ENCODE measurements at regions not wholly inside any gene's neighbourhood (a gene's known extent, or its start where the extent isn't known, plus 50 kb on each side); places are given as distances from the start of the nearest gene placed in this dataset.

- TF ChIP-seq, protein P1, sequence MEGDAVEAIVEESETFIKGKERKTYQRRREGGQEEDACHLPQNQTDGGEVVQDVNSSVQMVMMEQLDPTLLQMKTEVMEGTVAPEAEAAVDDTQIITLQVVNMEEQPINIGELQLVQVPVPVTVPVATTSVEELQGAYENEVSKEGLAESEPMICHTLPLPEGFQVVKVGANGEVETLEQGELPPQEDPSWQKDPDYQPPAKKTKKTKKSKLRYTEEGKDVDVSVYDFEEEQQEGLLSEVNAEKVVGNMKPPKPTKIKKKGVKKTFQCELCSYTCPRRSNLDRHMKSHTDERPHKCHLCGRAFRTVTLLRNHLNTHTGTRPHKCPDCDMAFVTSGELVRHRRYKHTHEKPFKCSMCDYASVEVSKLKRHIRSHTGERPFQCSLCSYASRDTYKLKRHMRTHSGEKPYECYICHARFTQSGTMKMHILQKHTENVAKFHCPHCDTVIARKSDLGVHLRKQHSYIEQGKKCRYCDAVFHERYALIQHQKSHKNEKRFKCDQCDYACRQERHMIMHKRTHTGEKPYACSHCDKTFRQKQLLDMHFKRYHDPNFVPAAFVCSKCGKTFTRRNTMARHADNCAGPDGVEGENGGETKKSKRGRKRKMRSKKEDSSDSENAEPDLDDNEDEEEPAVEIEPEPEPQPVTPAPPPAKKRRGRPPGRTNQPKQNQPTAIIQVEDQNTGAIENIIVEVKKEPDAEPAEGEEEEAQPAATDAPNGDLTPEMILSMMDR (conservative IDR thresholded peaks at IDR 0.05), result no peak
- no peak for TF ChIP-seq ZFX (IDR thresholded peaks at IDR 0.05)
Observed at GRCh38 chr9:86600291-86600690, 246.1 kb upstream of the TUT7 start.
